ENCODE measurements at regions not wholly inside any gene's neighbourhood (a gene's known extent, or its start where the extent isn't known, plus 50 kb on each side); places are given as distances from the start of the nearest gene placed in this dataset.
"Not testable (repeated sequence)": the region's sequence is repeated elsewhere in the genome, so short reads cannot be mapped to it uniquely, and the experiment has no call there.

DNA sequence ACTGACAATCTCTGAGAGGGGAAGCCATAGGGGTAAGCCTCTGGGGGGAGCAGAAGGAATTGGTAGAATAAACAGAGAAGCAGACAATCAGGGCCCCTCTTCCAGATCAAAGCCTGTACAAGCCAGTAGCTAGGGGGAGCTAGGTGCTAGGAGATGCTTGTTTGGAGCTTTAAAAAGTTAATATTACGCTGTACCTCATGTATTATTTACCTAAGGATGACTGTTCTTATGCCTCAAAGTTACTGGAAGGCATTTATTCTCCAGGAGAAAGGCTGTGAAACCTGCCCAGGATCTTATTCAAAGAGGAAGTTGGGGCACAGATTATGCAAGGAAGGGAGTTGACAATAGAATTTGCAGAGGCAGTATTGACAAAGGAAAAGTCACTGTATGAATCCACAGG, 111.8 kb upstream of the SLC35F1 start:
- Mint-ChIP-seq H3K27me3 (ENCODE audit: low read depth in 3 of 3) (no peaks in the 10 kb centered on the region), H3K4me1 (no peaks in the 10 kb centered on the region), H3K4me3 (no peak overlapping the region), H3K27ac (no peak overlapping the region), H3K36me3 (no peaks in the 10 kb centered on the region), H3K9me3 (peaks cover 0 to 2% (median 0%) of the 10 kb centered on the region in 7 donors)
- H3K27ac ChIP-seq (ENCODE audit: low read depth in 1 of 2, low read length in 2 of 2), result no peak overlapping the region
- no peak overlapping the region for H3K9ac ChIP-seq (ENCODE audit: insufficient read depth, low read length, poor library complexity, severe bottlenecking)
- WGBS (ENCODE audit: insufficient coverage), result no CpG with 5 or more reads among the region's 1 CpG
- TF ChIP-seq, protein P1, sequence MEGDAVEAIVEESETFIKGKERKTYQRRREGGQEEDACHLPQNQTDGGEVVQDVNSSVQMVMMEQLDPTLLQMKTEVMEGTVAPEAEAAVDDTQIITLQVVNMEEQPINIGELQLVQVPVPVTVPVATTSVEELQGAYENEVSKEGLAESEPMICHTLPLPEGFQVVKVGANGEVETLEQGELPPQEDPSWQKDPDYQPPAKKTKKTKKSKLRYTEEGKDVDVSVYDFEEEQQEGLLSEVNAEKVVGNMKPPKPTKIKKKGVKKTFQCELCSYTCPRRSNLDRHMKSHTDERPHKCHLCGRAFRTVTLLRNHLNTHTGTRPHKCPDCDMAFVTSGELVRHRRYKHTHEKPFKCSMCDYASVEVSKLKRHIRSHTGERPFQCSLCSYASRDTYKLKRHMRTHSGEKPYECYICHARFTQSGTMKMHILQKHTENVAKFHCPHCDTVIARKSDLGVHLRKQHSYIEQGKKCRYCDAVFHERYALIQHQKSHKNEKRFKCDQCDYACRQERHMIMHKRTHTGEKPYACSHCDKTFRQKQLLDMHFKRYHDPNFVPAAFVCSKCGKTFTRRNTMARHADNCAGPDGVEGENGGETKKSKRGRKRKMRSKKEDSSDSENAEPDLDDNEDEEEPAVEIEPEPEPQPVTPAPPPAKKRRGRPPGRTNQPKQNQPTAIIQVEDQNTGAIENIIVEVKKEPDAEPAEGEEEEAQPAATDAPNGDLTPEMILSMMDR (IDR thresholded peaks at IDR 0.05), result no peak
- no peak overlapping the region for H3K4me3 ChIP-seq (replicated peaks in 1 of 3; ENCODE audit: low read depth in 2 of 3, low read length in 3 of 3)
- intact Hi-C loops (cut with micrococcal nuclease), result no loop called here
- H3K27me3 ChIP-seq (ENCODE audit: control insufficient read depth in 2 of 2, insufficient read depth in 2 of 2, low read length in 2 of 2), result no peaks in the 10 kb centered on the region
- H3K79me2 ChIP-seq (ENCODE audit: insufficient read depth, low read length), result no peaks in the 10 kb centered on the region
- H3K9me3 ChIP-seq (replicated peaks in 1 of 2; ENCODE audit: control insufficient read depth in 1 of 2, insufficient read depth in 1 of 2, low read length in 2 of 2), result no peaks in the 10 kb centered on the region
- no peaks in the 10 kb centered on the region for H3K36me3 ChIP-seq (replicated peaks in 1 of 2; ENCODE audit: control insufficient read depth in 1 of 2, insufficient read depth in 2 of 2, low read length in 2 of 2)
- DNase-seq, result no peak
- no peaks in the 10 kb centered on the region for H4K20me1 ChIP-seq (ENCODE audit: insufficient read depth, low read length)
- H3K4me2 ChIP-seq (replicated peaks; ENCODE audit: extremely low read depth, low read length, poor library complexity, severe bottlenecking), result no peak overlapping the region
- no peak overlapping the region for H2AFZ ChIP-seq (ENCODE audit: insufficient read depth, low read depth, low read length, poor library complexity, severe bottlenecking)
- H3K4me1 ChIP-seq (ENCODE audit: control insufficient read depth in 1 of 2, insufficient read depth in 2 of 2, low read length in 2 of 2), result no peaks in the 10 kb centered on the region

DNA sequence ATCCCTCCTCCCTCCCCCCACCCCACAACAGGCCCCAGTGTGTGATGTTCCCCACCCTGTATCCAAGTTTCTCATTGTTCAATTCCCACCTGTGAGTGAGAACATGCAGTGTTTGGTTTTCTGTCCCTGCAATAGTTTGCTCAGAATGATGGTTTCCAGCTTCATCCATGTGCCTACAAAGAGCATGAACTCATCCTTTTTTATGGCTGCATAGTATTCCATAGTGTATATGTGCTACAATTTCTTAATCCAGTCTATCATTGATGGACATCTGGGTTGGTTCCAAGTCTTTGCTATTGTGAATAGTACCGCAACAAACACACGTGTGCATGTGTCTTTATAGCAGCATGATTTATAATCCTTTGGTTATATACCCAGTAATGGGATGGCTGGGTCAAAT, 108.2 kb upstream of the SLC35F1 start:
- DNase-seq; H3K4me2 ChIP-seq (replicated peaks; ENCODE audit: extremely low read depth, low read length, poor library complexity, severe bottlenecking); H2AFZ ChIP-seq (ENCODE audit: insufficient read depth, low read depth, low read length, poor library complexity, severe bottlenecking); H3K79me2 ChIP-seq (ENCODE audit: insufficient read depth, low read length); H3K9me3 Mint-ChIP-seq; intact Hi-C loops (cut with micrococcal nuclease); H3K36me3 Mint-ChIP-seq; H3K36me3 ChIP-seq (replicated peaks in 1 of 2; ENCODE audit: control insufficient read depth in 1 of 2, insufficient read depth in 2 of 2, low read length in 2 of 2); H3K9me3 ChIP-seq (replicated peaks in 1 of 2; ENCODE audit: control insufficient read depth in 1 of 2, insufficient read depth in 1 of 2, low read length in 2 of 2); H3K9ac ChIP-seq (ENCODE audit: insufficient read depth, low read length, poor library complexity, severe bottlenecking); H3K27ac Mint-ChIP-seq; H4K20me1 ChIP-seq (ENCODE audit: insufficient read depth, low read length); H3K4me3 Mint-ChIP-seq; H3K27me3 Mint-ChIP-seq (ENCODE audit: low read depth in 3 of 3); H3K27me3 ChIP-seq (ENCODE audit: control insufficient read depth in 2 of 2, insufficient read depth in 2 of 2, low read length in 2 of 2); H3K4me3 ChIP-seq (replicated peaks in 1 of 3; ENCODE audit: low read depth in 2 of 3, low read length in 3 of 3); H3K27ac ChIP-seq (ENCODE audit: low read depth in 1 of 2, low read length in 2 of 2); H3K4me1 ChIP-seq (ENCODE audit: control insufficient read depth in 1 of 2, insufficient read depth in 2 of 2, low read length in 2 of 2); H3K4me1 Mint-ChIP-seq: not testable (repeated sequence)
- WGBS (ENCODE audit: insufficient coverage), result no CpG with 5 or more reads among the region's 2 CpGs

Measured in CD14-positive monocyte (primary cell).